MCF 10A (cell line): ENCODE measurements at regions not wholly inside any gene's neighbourhood (a gene's known extent, or its start where the extent isn't known, plus 50 kb on each side); places are given as distances from the start of the nearest gene placed in this dataset.

Experiments
- BruUV-seq: library from RNA; stranded (reverse); fragments of 400-500 nt; replicated peaks from 2 replicates; lab custom pipeline; 2021; lab: Mats Ljungman, UMichigan
- CTCF ChIA-PET: fragments of 300-600 bp; sonication (Branson Sonifier 250); formaldehyde crosslinking; extraction: SDS; loops from one replicate; lab custom pipeline; 2021; ENCODE audit warnings: antibody characterized with exemption, inconsistent platforms; lab: Yijun Ruan, JAX
- POLR2A ChIA-PET: fragments of 300-600, 350-650 bp; sonication (Branson Sonifier 250); formaldehyde crosslinking; extraction: SDS; loops from one replicate; lab custom pipeline; 2020; ENCODE audit warnings: antibody characterized with exemption, inconsistent platforms; lab: Yijun Ruan, JAX
- DNase-seq: peaks from one replicate; pipeline ENCODE4 v3.0.0-alpha.2; 2018; ENCODE audit not compliant: unreplicated experiment
- H3K27ac Mint-ChIP-seq: one replicate; pipeline ENCODE4 v1.8.0; 2022; ENCODE audit warnings: mild to moderate bottlenecking, low read depth, mixed read lengths; ENCODE audit not compliant: unreplicated experiment
- H3K27me3 Mint-ChIP-seq: one replicate; pipeline ENCODE4 v1.8.0; 2022; ENCODE audit warnings: mixed read lengths; ENCODE audit not compliant: insufficient read depth, unreplicated experiment
- H3K36me3 Mint-ChIP-seq: one replicate; pipeline ENCODE4 v1.8.0; 2022; ENCODE audit warnings: mild to moderate bottlenecking, moderate library complexity, mixed read lengths; ENCODE audit not compliant: insufficient read depth, unreplicated experiment
- H3K4me1 Mint-ChIP-seq: one replicate; pipeline ENCODE4 v1.8.0; 2022; ENCODE audit warnings: mixed read lengths; ENCODE audit not compliant: insufficient read depth, unreplicated experiment
- H3K4me3 Mint-ChIP-seq: one replicate; pipeline ENCODE4 v1.8.0; 2022; ENCODE audit warnings: mild to moderate bottlenecking, moderate library complexity, mixed read lengths; ENCODE audit not compliant: unreplicated experiment
- H3K9me3 Mint-ChIP-seq: one replicate; pipeline ENCODE4 v1.8.0; 2022; ENCODE audit warnings: mixed read lengths; ENCODE audit not compliant: unreplicated experiment
- CTCF ChIP-seq: fragments of 200-600 bp; IDR thresholded peaks from one replicate; pipeline ENCODE4 v1.8.0; 2022; ENCODE audit warnings: antibody characterized with exemption, mild to moderate bottlenecking; ENCODE audit not compliant: unreplicated experiment
- intact Hi-C: fragments of 100-400 bp; cut with micrococcal nuclease; formaldehyde crosslinking; loops from 2 replicates; pipeline ENCODE4 v1.14.1; 2022

GRCh38 chr10:29011516-29011915, 277.4 kb upstream of the LYZL1 start:
- intact Hi-C loops = no loop called here
- Mint-ChIP-seq H3K9me3 (no peaks in the 10 kb centered on the region), H3K27ac (no peak overlapping the region), H3K4me1 (peaks cover 5% of the 10 kb centered on the region), H3K4me3 (no peak overlapping the region), H3K27me3 (peaks cover 11% of the 10 kb centered on the region), H3K36me3 (no peaks in the 10 kb centered on the region)
- no peak for TF ChIP-seq CTCF
- ChIA-PET CTCF (no interaction called here), POLR2A (no interaction called here)
- no TSS peak for BruUV-seq
- no peak for DNase-seq

- ChIA-PET POLR2A (interaction anchor here (0.7 kb wide), 1 partner anchor 9 kb away, joined by 3 read pairs; no protein-coding TSS in a partner anchor), CTCF (no interaction called here)
- no peak overlapping the region for H3K27ac Mint-ChIP-seq
- intact Hi-C loops = no loop called here
- peaks cover 11% of the 10 kb centered on the region for H3K9me3 Mint-ChIP-seq
- DNase-seq = no peak
- peaks cover 11% of the 10 kb centered on the region for H3K27me3 Mint-ChIP-seq
- no peak overlapping the region for H3K4me3 Mint-ChIP-seq
- H3K36me3 Mint-ChIP-seq = no peaks in the 10 kb centered on the region
- no TSS peak for BruUV-seq
- H3K4me1 Mint-ChIP-seq = peaks cover 5% of the 10 kb centered on the region
- no peak for TF ChIP-seq CTCF
These were observed 275.8 kb upstream of the LYZL1 start for GRCh38 chr10:29012926-29013554.

GRCh38 chr10:29021591-29021990, 267.3 kb upstream of the LYZL1 start:
- peaks cover 10% of the 10 kb centered on the region for H3K4me1 Mint-ChIP-seq
- intact Hi-C loops = no loop called here
- H3K9me3 Mint-ChIP-seq = peaks cover 11% of the 10 kb centered on the region
- no peak for DNase-seq
- no peaks in the 10 kb centered on the region for H3K36me3 Mint-ChIP-seq
- ChIA-PET CTCF (no interaction called here), POLR2A (no interaction called here)
- no peak overlapping the region for H3K27ac Mint-ChIP-seq
- no peak for TF ChIP-seq CTCF
- peaks cover 5% of the 10 kb centered on the region for H3K27me3 Mint-ChIP-seq
- BruUV-seq = no TSS peak
- H3K4me3 Mint-ChIP-seq = no peak overlapping the region

GRCh38 chr10:29022513-29022912, 266.4 kb upstream of the LYZL1 start:
- H3K9me3 Mint-ChIP-seq = peaks cover 2% of the 10 kb centered on the region
- no peak for DNase-seq
- peaks cover 11% of the 10 kb centered on the region for H3K27me3 Mint-ChIP-seq
- no peaks in the 10 kb centered on the region for H3K36me3 Mint-ChIP-seq
- BruUV-seq = no TSS peak
- peaks cover 10% of the 10 kb centered on the region for H3K4me1 Mint-ChIP-seq
- intact Hi-C loops = no loop called here
- H3K4me3 Mint-ChIP-seq = no peak overlapping the region
- no peak for TF ChIP-seq CTCF
- POLR2A ChIA-PET = interaction anchor here (0.6 to 1.2 kb wide), 2 partner anchors 31 to 646 kb away, joined by 3 read pairs; no protein-coding TSS in a partner anchor
- CTCF ChIA-PET = no interaction called here
- no peak overlapping the region for H3K27ac Mint-ChIP-seq
